Mucosa of stomach (tissue), 1 donor: ENCODE measurements at regions not wholly inside any gene's neighbourhood (a gene's known extent, or its start where the extent isn't known, plus 50 kb on each side); places are given as distances from the start of the nearest gene placed in this dataset.

Experiments used
- H3K27me3 ChIP-seq: one replicate; pipeline ENCODE4 v1.7.0; 2013; ENCODE audit warnings: mild to moderate bottlenecking, low read length; ENCODE audit not compliant: control insufficient read depth, insufficient read depth
- H3K36me3 ChIP-seq: one replicate; pipeline ENCODE4 v1.7.0; 2013; ENCODE audit warnings: low read length; ENCODE audit not compliant: control insufficient read depth, insufficient read depth
- H3K4me1 ChIP-seq: one replicate; pipeline ENCODE4 v1.7.0; 2013; ENCODE audit warnings: mild to moderate bottlenecking, low read length; ENCODE audit not compliant: control insufficient read depth, insufficient read depth
- H3K4me3 ChIP-seq: one replicate; pipeline ENCODE4 v1.7.0; 2013; ENCODE audit warnings: low read length
- H3K9ac ChIP-seq: one replicate; pipeline ENCODE4 v1.7.0; 2013; ENCODE audit warnings: mild to moderate bottlenecking, low read length, moderate library complexity
- H3K9me3 ChIP-seq: one replicate; pipeline ENCODE4 v1.7.0; 2013; ENCODE audit warnings: mild to moderate bottlenecking, low read length, moderate library complexity; ENCODE audit not compliant: control insufficient read depth
- donor health status: Pancreatic carcinoma.

DNA sequence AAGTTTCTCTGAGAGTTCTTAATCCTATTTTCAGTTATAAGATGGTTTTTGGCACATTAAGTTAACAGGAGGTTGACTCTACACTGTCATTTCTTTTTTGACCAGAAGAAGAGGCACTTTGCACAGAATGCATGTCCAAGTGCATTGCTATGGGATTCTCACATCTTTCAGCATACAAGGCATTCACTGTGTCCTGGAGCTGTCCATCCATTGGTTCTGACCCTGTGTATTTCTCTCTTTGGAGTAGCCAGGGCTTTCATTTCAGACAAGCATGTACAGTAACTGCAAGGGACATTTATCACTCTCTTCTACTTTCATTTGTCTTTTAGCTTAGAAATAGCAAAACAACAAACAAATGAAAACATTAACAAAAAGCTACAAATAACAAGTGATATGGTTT, 275.1 kb upstream of the IMPG1 start:
- no peaks in the 10 kb centered on the region for H3K4me1 ChIP-seq
- H3K36me3 ChIP-seq, result no peaks in the 10 kb centered on the region
- no peaks in the 10 kb centered on the region for H3K9me3 ChIP-seq
- H3K4me3 ChIP-seq, result no peak overlapping the region
- no peak overlapping the region for H3K9ac ChIP-seq
- no peaks in the 10 kb centered on the region for H3K27me3 ChIP-seq

DNA sequence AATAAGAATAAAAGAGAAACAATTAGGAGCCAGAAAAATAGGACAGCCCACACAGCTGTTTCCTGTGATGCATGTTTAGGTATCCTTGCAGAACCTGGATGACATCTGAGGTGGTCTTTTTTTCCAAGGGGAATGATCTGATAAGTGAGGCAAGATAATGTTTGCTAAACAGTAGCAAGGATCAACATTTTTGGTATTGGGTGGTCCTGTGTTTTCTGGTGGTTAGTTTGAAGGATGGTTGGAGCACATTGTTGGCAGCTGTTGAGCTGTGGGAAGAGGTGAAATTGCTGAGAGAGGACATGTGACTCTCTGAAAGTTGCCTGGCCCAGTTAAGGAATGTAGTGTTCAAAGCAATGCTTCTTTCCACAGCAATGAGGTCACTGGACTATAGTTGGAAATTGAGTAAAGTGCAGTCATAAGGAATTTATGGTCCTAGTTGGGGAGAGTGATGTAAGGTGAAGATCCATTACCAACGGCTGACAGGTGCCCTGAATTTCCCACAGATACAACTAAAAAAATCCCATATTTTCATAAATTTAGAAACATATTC, 270.2 kb upstream of the IMPG1 start:
- Histone ChIP-seq H3K9me3 (no peaks in the 10 kb centered on the region), H3K27me3 (no peaks in the 10 kb centered on the region), H3K9ac (no peak overlapping the region), H3K36me3 (no peaks in the 10 kb centered on the region), H3K4me3 (no peak overlapping the region), H3K4me1 (no peaks in the 10 kb centered on the region)

DNA sequence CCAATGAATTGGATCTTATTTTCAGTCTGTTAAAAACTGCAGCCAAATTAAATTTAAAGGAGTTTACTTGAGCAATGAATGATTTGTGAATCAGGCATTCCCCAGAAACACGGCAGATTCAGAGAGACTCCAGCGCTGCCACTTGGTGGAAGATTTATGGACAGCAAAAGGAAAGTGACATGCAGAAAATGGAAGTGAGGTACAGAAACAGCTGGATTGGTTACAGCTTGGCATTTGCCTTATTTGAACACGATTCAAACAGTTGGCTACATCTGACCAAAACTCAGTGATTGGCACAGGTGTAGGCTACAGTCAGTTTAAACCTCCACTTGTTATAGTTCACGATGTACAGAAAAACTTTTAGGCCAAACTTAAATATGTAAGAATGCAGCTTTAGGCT, 257.6 kb upstream of the IMPG1 start:
- Histone ChIP-seq H3K4me3 (no peak overlapping the region), H3K9ac (no peak overlapping the region), H3K9me3 (no peaks in the 10 kb centered on the region), H3K27me3 (no peaks in the 10 kb centered on the region), H3K36me3 (no peaks in the 10 kb centered on the region), H3K4me1 (no peaks in the 10 kb centered on the region)

DNA sequence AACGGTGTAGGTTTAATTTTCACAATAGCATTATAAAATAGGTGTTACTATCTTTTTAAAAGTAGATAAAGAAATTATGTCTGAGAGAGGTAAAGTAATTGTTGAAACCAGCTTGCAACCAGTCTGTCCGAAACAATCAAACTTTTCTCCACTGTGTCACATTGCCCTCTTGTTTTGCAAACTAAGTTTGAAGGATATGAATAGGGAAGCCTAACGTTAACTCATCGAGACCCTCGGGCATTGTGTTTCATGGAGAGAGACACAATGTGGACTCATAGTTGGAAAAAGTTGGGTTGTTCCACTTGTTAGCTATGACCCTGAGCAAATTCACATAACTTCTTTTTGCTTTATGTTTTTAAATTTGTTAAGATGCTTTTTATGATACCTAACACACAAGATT, 254.4 kb upstream of the IMPG1 start:
- Histone ChIP-seq H3K36me3 (no peaks in the 10 kb centered on the region), H3K4me1 (no peaks in the 10 kb centered on the region), H3K4me3 (no peak overlapping the region), H3K9me3 (no peaks in the 10 kb centered on the region), H3K27me3 (no peaks in the 10 kb centered on the region), H3K9ac (no peak overlapping the region)
